Neural cell (in vitro differentiated cells): ENCODE measurements at regions not wholly inside any gene's neighbourhood (a gene's known extent, or its start where the extent isn't known, plus 50 kb on each side); places are given as distances from the start of the nearest gene placed in this dataset.
"Not testable (repeated sequence)": the region's sequence is repeated elsewhere in the genome, so short reads cannot be mapped to it uniquely, and the experiment has no call there.

ENCODE experiments used
- EP300 ChIP-seq: fragments of 450-650 bp; conservative IDR thresholded peaks from 2 replicates; pipeline ENCODE4 v1.6.1; 2014; ENCODE audit warnings: antibody characterized with exemption, mild to moderate bottlenecking, moderate library complexity; ENCODE audit not compliant: poor library complexity, severe bottlenecking
- EZH2 ChIP-seq: fragments of 200-600, 300-800 bp; shearing (Covaris generic), sonication (generic); IDR thresholded peaks from 2 replicates; pipeline ENCODE4 v1.6.1; 2014; ENCODE audit warnings: antibody characterized with exemption, low read length, borderline replicate concordance, mild to moderate bottlenecking; ENCODE audit not compliant: insufficient read depth, poor library complexity, severe bottlenecking
- POLR2AphosphoS5 ChIP-seq: IDR thresholded peaks from 2 replicates; pipeline ENCODE4 v1.6.1; 2012
- TF ChIP-seq, protein P1 (sequence below): fragments of 450-650 bp; IDR thresholded peaks from 2 replicates; pipeline ENCODE4 v1.5.1; 2014; ENCODE audit warnings: antibody characterized with exemption, mild to moderate bottlenecking, moderate library complexity; ENCODE audit not compliant: poor library complexity, severe bottlenecking

DNA sequence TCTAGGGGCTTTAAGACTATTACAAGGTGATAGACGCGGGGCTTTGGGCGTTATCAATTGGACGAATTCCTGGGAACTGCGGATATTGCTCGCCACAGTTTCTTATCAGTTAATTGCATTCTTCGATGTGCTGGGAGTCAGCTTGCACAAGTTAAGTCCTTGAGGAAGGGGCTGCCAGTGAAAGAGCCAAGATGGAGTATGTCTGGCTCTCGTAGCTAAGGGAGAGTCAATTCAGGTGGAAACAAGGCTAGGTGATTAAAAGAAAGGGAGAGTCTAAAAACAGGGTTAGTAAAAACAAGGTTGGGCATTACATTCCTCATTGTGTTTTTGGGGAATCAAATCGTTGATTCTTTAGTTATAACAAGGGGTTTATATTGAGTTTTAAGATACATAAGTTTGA, 121.6 kb downstream of the UNC93B1 start:
- TF ChIP-seq, protein P1, sequence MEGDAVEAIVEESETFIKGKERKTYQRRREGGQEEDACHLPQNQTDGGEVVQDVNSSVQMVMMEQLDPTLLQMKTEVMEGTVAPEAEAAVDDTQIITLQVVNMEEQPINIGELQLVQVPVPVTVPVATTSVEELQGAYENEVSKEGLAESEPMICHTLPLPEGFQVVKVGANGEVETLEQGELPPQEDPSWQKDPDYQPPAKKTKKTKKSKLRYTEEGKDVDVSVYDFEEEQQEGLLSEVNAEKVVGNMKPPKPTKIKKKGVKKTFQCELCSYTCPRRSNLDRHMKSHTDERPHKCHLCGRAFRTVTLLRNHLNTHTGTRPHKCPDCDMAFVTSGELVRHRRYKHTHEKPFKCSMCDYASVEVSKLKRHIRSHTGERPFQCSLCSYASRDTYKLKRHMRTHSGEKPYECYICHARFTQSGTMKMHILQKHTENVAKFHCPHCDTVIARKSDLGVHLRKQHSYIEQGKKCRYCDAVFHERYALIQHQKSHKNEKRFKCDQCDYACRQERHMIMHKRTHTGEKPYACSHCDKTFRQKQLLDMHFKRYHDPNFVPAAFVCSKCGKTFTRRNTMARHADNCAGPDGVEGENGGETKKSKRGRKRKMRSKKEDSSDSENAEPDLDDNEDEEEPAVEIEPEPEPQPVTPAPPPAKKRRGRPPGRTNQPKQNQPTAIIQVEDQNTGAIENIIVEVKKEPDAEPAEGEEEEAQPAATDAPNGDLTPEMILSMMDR, result not testable (repeated sequence)
- not testable (repeated sequence) for TF ChIP-seq EZH2, EP300, POLR2AphosphoS5
